ENCODE measurements at regions not wholly inside any gene's neighbourhood (a gene's known extent, or its start where the extent isn't known, plus 50 kb on each side); places are given as distances from the start of the nearest gene placed in this dataset.
"Not testable (repeated sequence)": the region's sequence is repeated elsewhere in the genome, so short reads cannot be mapped to it uniquely, and the experiment has no call there.

- no peaks in the 10 kb centered on the region for H3K27me3 ChIP-seq
- no peaks in the 10 kb centered on the region for H3K9me3 ChIP-seq
- H3K27ac ChIP-seq, result no peak overlapping the region
- intact Hi-C loops (cut with DNase I), result no loop called here
- H3K4me3 ChIP-seq, result no peak overlapping the region
- TF ChIP-seq CTCF (IDR thresholded peaks at IDR 0.05), result no peak
- no peak for TF ChIP-seq POLR2A (IDR thresholded peaks at IDR 0.05)
- H3K4me1 ChIP-seq, result no peaks in the 10 kb centered on the region
- ATAC-seq (no peak), DNase-seq (no peak)
- H3K36me3 ChIP-seq, result no peaks in the 10 kb centered on the region
- WGBS (ENCODE audit: insufficient coverage, low coverage, low lambda C conversion rate, missing lambda C conversion rate), result 81% methylated on average over 2 of the region's 2 CpGs
Observed at GRCh38 chr4:104272966-104273365, 221.7 kb downstream of the CXXC4 start.

GRCh38 chr4:104269603-104270002 is 225.1 kb downstream of the CXXC4 start:
- H3K4me1 ChIP-seq; H3K27ac ChIP-seq; intact Hi-C loops (cut with DNase I); ATAC-seq; DNase-seq; H3K27me3 ChIP-seq; H3K4me3 ChIP-seq; H3K9me3 ChIP-seq; H3K36me3 ChIP-seq: not testable (repeated sequence)
- 80% methylated on average over 5 of the region's 5 CpGs for WGBS (ENCODE audit: insufficient coverage, low coverage, low lambda C conversion rate, missing lambda C conversion rate)

GRCh38 chr4:104263100-104263499 is 231.6 kb downstream of the CXXC4 start:
- intact Hi-C loops (cut with DNase I), result no loop called here
- WGBS (ENCODE audit: insufficient coverage, low coverage, low lambda C conversion rate, missing lambda C conversion rate), result 57% methylated on average over 3 of the region's 3 CpGs

GRCh38 chr4:104262678-104263077 is 232.0 kb downstream of the CXXC4 start:
- H3K9me3 ChIP-seq, result no peaks in the 10 kb centered on the region
- no peak overlapping the region for H3K27ac ChIP-seq
- WGBS (ENCODE audit: insufficient coverage, low coverage, low lambda C conversion rate, missing lambda C conversion rate), result 46% methylated on average over 2 of the region's 2 CpGs
- H3K27me3 ChIP-seq, result no peaks in the 10 kb centered on the region
- ATAC-seq (no peak), DNase-seq (no peak)
- no peak for TF ChIP-seq CTCF (IDR thresholded peaks at IDR 0.05)
- no peak for TF ChIP-seq POLR2A (IDR thresholded peaks at IDR 0.05)
- no peak overlapping the region for H3K4me3 ChIP-seq
- no peaks in the 10 kb centered on the region for H3K36me3 ChIP-seq
- intact Hi-C loops (cut with DNase I), result no loop called here
- H3K4me1 ChIP-seq, result no peaks in the 10 kb centered on the region

More at GRCh38 chr4:104263100-104263499, 231.6 kb downstream of the CXXC4 start:
- H3K27me3 ChIP-seq, result no peaks in the 10 kb centered on the region
- H3K4me3 ChIP-seq, result no peak overlapping the region
- no peak overlapping the region for H3K27ac ChIP-seq
- DNase-seq, result no peak
- no peak for TF ChIP-seq POLR2A (IDR thresholded peaks at IDR 0.05)
- TF ChIP-seq CTCF (IDR thresholded peaks at IDR 0.05), result no peak
- no peak for ATAC-seq
- no peaks in the 10 kb centered on the region for H3K9me3 ChIP-seq
- H3K36me3 ChIP-seq, result no peaks in the 10 kb centered on the region
- no peaks in the 10 kb centered on the region for H3K4me1 ChIP-seq

- TF ChIP-seq CTCF (IDR thresholded peaks at IDR 0.05), result no peak
- TF ChIP-seq POLR2A (IDR thresholded peaks at IDR 0.05), result no peak
- intact Hi-C loops (cut with DNase I), result no loop called here
- no CpG with 5 or more reads among the region's 1 CpG for WGBS (ENCODE audit: insufficient coverage, low coverage, low lambda C conversion rate, missing lambda C conversion rate)
- no peaks in the 10 kb centered on the region for H3K9me3 ChIP-seq
- DNase-seq, result no peak
- no peaks in the 10 kb centered on the region for H3K4me1 ChIP-seq
- H3K36me3 ChIP-seq, result no peaks in the 10 kb centered on the region
- no peak overlapping the region for H3K4me3 ChIP-seq
- no peak overlapping the region for H3K27ac ChIP-seq
- H3K27me3 ChIP-seq, result no peaks in the 10 kb centered on the region
- ATAC-seq, result no peak
Observed at GRCh38 chr4:104248726-104249125, 246.0 kb downstream of the CXXC4 start.
